GM19455 (cell line): ENCODE measurements at regions not wholly inside any gene's neighbourhood (a gene's known extent, or its start where the extent isn't known, plus 50 kb on each side); places are given as distances from the start of the nearest gene placed in this dataset.
A peak's percentile ranks its signal among the peaks of the same experiment; 100 is the strongest.

Source experiments
- ATAC-seq: cut with Tn5 transposase; IDR thresholded peaks from one replicate; pipeline ENCODE4 v1.9.1; 2021; ENCODE audit not compliant: unreplicated experiment

DNA sequence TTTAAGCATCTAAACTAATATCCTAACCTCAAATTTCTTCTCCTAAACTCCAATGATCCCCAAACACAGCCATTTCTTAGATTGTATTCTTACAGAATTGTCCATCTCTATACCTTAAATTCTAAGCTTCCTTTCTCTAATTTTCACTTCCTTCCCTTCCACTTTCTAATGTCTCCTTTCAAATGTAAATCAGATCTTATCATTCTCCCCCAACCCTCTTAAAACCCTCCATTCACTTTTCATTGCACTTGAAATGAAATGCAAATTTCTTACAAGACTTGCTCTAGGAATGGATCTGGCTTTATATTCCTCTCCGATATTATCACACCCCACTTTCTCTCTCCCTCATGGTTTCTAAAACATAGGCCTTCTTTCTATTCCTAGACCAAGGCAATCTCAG is 534.6 kb downstream of the LMO4 start:
- no peak for ATAC-seq

- ATAC-seq, result no peak
These were observed 536.0 kb downstream of the LMO4 start for GRCh38 chr1:87864676-87865075.

- ATAC-seq, result no peak
These were observed 537.7 kb downstream of the LMO4 start for GRCh38 chr1:87866416-87866815.

DNA sequence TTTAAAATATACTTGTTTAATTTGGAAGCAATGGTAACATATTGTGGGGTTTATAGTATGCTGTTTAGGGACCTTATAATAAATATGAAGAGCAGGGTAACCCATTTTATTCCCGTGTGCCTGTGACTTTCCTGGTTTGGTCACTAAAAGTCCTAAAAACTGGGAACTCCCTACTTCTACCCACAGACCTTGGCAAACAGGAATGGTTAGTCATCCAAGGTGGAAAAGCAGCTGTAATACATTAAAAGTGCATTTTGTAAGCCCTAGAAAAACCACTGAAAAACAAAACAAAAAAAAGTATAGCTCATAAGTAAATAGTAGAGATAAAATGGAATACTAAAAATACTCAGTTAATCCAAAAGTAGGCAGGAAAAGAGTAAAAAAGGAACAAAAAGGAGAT is 538.9 kb downstream of the LMO4 start:
- no peak for ATAC-seq

- no peak for ATAC-seq
These were observed 540.9 kb downstream of the LMO4 start for GRCh38 chr1:87869567-87869966.

DNA sequence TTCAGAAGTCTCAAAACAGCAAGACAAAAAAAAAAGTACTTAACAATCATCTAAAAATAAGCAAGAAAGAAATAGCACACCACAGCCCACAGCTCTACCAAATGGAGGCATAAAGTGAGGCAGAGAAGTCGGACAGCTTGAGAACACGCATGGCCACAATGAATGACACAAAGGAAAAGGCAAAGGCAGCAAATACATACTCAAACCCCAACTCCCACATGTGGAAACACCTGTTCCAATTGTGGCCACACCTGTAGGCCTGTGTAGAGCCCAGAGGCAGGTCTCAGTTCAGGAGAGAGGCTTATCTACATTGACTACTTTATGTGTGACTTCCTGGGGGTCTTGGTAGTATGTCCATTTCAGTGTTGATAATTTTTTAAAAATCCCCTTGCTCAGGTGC is 543.5 kb downstream of the LMO4 start:
- ATAC-seq, result peak; percentile 61

GRCh38 chr1:87872692-87873091 is 544.0 kb downstream of the LMO4 start:
- ATAC-seq, result no peak

DNA sequence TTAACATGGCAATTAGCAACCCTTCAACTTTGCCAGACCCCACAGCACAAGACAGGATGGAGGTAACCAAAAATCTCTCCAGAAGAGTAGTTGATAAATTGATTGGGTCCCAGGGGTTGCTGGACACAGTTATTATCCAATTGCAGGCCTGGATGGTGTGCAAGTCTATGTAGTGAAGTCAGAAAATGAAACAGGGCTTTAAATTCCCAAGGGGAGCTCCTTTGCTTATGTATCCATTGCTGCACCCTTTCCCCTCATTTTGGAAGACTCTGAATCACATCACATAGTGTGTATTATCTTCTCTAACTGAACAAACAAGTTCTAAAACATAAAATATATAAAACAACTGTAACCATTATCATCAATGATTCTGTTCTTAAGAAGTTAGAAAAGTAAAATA is 550.2 kb downstream of the LMO4 start:
- ATAC-seq, result no peak

GRCh38 chr1:87880098-87880760 is 551.5 kb downstream of the LMO4 start:
- no peak for ATAC-seq

GRCh38 chr1:87880764-87881163 is 552.1 kb downstream of the LMO4 start:
- ATAC-seq, result no peak

- no peak for ATAC-seq
These were observed 555.2 kb downstream of the LMO4 start for GRCh38 chr1:87883906-87884305.

DNA sequence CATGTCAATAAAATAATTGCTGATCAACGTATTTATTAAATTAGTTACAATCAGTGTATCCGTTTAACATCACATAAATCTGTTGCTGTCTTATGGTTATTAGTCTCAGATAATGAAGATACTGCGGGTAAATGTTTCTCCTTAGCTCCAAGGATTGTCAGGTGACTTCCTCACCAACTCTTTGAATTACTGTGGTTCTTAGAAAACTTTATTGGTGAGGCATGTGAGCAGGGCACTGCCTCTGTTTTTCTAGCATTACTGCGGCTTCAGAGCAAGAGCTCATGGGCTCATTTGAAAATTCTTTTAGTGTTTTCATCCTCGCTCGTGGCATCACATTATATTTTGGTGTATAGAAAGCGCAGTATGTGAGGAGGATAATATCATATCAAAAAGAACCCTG is 555.9 kb downstream of the LMO4 start:
- ATAC-seq, result no peak

- no peak for ATAC-seq
These were observed 556.8 kb downstream of the LMO4 start for GRCh38 chr1:87885278-87886025.

DNA sequence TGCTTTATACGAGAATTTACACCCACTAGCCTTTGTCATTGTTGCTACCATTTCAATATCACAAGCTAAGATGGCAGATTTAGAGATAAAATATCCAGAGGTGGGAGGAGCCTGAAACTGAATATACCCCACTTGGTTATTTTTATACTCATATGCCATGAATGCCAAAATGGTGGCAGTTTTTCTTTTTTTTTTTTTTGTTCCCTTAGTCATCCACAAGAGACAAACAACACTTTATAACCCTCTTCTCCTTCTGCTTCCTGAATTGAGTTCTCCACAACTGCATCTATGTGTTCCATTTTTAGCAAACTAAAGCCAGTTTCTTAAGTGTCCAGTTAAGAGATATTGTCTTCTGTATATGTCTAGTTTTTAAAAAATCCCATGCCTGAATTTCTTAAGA is 558.4 kb downstream of the LMO4 start:
- ATAC-seq, result no peak

DNA sequence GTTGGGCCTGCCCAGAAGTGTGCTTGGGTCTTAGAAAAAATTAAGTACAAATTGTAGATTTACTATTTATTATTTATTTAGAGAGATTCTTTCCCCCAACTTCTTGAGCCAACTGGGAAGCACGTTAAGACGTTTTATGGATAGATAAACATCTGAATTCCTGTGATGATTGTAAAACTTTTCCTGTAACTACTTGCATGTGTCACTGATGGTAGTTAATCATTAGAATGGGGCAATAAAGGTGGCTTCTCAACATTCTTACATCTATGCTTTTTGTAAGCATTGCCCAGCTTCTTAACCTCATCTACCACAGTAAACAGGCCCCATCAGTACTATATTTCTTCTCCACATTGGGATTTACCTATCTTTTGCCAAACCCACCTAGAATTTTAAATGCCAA is 559.8 kb downstream of the LMO4 start:
- no peak for ATAC-seq

- no peak for ATAC-seq
These were observed 565.4 kb downstream of the LMO4 start for GRCh38 chr1:87894062-87894461.

DNA sequence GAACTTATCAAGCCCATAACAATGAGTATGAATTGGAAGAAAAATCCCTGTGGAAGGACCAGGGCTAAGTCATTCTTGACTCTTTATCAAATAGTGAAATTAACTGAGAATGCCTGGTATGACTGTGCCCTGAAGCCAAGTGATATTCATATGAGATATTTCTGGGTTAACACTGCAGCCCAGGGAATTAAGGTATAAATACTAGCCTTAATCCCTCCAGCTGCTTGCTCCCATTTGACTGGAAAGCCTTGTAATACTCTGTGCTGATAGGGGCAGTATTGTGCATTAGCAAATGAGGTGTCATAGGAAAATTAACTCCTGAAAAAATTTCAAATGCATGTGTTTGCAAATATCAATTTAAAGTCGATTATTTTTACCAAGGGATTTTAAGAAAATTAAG is 568.8 kb downstream of the LMO4 start:
- no peak for ATAC-seq

DNA sequence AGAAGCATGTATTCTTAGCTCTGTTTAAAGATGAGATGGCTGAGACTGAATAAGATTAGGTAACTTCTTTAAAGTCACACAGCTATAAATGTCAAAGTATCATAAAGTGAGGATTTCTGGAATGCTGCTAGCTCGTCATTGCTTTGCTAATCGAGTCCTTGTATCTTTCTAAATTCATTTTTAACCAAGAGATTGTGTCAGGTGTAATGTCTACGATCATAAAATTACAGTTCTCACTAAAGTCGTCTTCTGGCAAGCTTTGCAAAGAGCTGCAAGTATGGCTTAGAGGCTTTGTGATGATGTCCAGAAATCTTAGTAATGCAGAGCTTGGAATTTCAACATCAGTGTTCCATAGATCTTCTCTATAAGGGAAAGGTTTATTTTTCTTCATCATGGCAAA is 569.8 kb downstream of the LMO4 start:
- no peak for ATAC-seq

GRCh38 chr1:87899017-87899416 is 570.3 kb downstream of the LMO4 start:
- ATAC-seq, result no peak

DNA sequence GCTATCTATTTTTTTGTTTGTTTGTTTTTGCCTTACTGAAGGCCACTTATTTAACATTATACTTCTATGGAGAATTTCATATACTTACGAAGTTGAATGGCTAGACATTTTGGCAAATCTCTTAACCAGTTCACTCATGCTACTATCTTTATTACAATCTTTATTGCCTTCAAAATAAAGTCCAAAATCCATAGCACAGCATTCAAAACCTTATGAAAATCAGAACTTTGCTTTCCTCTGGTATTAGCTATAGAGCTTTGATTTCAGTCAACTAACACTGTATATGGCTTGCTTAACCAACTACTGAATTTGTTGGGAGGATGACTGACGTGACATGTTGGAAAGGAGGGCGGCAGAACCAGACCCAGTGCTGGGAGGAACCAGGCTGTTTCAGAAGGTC is 571.1 kb downstream of the LMO4 start:
- ATAC-seq, result no peak

DNA sequence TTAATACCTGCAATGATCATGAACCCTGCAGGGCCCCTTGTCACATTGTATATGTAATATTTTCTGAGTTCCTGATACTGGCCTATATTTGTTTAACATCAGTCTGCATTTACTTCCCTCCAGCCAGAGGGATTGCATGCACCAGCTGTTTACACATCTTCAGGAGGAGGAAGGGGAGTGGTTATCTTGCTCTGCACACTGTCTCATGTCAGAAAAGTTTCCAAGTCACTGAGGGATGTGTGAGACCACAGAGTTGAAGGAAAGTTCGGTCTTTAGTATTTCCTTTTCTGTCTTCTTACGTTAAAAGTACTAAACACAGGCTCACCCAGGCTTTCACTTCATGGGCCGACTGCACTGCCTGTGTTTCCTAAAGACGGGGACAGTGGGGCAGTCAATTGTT is 574.1 kb downstream of the LMO4 start:
- no peak for ATAC-seq

GRCh38 chr1:87903242-87903641 is 574.6 kb downstream of the LMO4 start:
- ATAC-seq, result no peak

DNA sequence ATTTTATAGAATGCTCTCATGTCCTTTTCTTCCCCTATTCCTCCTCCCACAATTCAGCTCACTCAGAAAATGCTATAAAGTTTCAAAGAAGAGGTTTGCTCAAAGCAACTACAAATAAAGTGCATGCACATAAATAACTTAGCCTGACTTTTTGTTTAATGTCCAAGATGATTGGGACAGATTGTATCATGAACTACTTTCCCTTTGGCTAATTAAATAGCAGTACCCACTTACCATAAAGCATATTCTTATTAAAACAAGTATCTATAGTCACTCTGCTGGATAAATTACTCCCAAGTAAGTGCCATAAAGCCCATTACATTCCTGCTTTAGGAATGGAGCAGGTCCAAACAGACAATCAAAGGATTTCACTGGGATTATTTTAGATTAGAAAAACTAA is 576.0 kb downstream of the LMO4 start:
- ATAC-seq, result no peak
